Fibroblast of lung (primary cell): ENCODE measurements at regions not wholly inside any gene's neighbourhood (a gene's known extent, or its start where the extent isn't known, plus 50 kb on each side); places are given as distances from the start of the nearest gene placed in this dataset.

Experiments
- EZH2 ChIP-seq: IDR thresholded peaks from 2 replicates; pipeline ENCODE4 v1.5.1; 2012; ENCODE audit warnings: low read length, control low read depth, mild to moderate bottlenecking; ENCODE audit errors: missing control alignments
- TF ChIP-seq, protein P1 (sequence below), 2 donors: IDR thresholded peaks in 1 of 2; conservative IDR thresholded peaks in 1 of 2; 1 replicate in 1 of 2; 2 replicates in 1 of 2; pipeline ENCODE4 v1.5.1; 2011 to 2012; ENCODE audit warnings: low read length in 2 of 2, control low read depth in 1 of 2, inconsistent platforms in 1 of 2, low read depth in 1 of 2, mild to moderate bottlenecking in 1 of 2

DNA sequence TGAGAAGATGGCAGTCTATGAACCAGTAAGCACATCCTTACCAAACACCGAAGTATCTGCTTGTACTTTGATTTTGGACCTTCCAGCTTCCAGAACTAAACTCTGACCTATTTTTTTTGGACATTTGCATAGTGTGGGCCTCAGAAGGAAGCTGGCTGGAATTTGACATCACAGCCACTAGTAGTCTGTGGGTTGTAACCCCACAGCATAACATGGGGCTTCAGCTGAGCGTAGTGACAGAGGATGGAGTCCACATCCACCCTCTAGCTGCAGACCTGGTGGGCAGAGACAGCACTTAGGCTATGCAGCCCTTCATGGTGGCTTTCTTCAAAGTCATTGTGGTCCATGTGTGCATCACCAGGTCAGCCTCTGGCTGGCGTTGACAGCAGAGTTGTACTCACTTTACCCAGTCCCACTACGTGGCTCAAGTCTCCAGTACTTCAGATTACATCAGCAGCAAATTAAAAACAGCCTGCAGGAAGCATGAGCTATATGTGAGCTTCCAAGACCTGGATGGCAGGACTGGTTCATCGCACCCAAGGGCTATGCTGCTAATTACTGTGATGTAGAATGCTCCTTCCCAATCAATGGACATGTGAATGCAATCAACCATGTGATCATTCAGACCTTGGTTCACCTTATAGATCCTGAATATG, 58.6 kb upstream of the VPREB1 start:
- TF ChIP-seq, protein P1, sequence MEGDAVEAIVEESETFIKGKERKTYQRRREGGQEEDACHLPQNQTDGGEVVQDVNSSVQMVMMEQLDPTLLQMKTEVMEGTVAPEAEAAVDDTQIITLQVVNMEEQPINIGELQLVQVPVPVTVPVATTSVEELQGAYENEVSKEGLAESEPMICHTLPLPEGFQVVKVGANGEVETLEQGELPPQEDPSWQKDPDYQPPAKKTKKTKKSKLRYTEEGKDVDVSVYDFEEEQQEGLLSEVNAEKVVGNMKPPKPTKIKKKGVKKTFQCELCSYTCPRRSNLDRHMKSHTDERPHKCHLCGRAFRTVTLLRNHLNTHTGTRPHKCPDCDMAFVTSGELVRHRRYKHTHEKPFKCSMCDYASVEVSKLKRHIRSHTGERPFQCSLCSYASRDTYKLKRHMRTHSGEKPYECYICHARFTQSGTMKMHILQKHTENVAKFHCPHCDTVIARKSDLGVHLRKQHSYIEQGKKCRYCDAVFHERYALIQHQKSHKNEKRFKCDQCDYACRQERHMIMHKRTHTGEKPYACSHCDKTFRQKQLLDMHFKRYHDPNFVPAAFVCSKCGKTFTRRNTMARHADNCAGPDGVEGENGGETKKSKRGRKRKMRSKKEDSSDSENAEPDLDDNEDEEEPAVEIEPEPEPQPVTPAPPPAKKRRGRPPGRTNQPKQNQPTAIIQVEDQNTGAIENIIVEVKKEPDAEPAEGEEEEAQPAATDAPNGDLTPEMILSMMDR (conservative IDR thresholded peaks at IDR 0.05 in 1 of 2, IDR thresholded peaks at IDR 0.05 in 1 of 2; ENCODE audit: low read depth in 1 of 2, low read length in 2 of 2), result no peak
- TF ChIP-seq EZH2, result no peak
